ENCODE measurements at regions not wholly inside any gene's neighbourhood (a gene's known extent, or its start where the extent isn't known, plus 50 kb on each side); places are given as distances from the start of the nearest gene placed in this dataset.

DNA sequence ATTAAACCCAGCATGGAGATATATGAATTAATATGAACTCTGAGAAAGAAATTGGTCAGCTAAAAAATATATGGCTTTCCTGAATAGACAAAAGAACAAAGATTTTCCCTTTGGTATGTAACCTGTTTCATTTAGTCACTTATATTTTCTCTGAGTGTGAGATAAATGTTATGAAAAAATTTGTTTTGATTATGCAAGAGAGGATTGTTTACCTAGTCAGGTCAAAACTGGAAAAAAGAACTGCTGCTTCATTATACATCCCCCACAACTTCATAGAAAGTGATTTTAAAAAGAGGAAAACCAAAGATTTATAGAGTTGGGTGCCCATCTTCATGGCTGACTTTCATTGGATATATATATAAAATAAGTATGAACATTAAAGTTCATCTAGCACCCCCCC is 242.2 kb upstream of the FN1 start (continued):
- TF ChIP-seq ATF3 (CRISPR knock-in tag; conservative IDR thresholded peaks at IDR 0.05): no peak
- no peak for TF ChIP-seq ZBTB21 (CRISPR knock-in tag; IDR thresholded peaks at IDR 0.05; ENCODE audit: borderline replicate concordance)
- no peak for TF ChIP-seq ZNF219 (CRISPR knock-in tag; IDR thresholded peaks at IDR 0.05; ENCODE audit: borderline replicate concordance)
- TF ChIP-seq NFYB (CRISPR knock-in tag; conservative IDR thresholded peaks at IDR 0.05; ENCODE audit: low read depth): no peak

GRCh38 chr2:215677481-215677880 is 241.6 kb upstream of the FN1 start:
- no peak overlapping the region for H3K27ac Mint-ChIP-seq
- POLR2A ChIA-PET: no interaction called here
- H3K36me3 Mint-ChIP-seq: no peaks in the 10 kb centered on the region
- no peaks in the 10 kb centered on the region for H3K27me3 Mint-ChIP-seq (ENCODE audit: low read depth)
- DNase-seq (ENCODE audit: low spot score) (no peak), ATAC-seq (no peak)
- CTCF ChIA-PET: no interaction called here
- H3K4me1 Mint-ChIP-seq: no peaks in the 10 kb centered on the region
- TF ChIP-seq, protein P1, sequence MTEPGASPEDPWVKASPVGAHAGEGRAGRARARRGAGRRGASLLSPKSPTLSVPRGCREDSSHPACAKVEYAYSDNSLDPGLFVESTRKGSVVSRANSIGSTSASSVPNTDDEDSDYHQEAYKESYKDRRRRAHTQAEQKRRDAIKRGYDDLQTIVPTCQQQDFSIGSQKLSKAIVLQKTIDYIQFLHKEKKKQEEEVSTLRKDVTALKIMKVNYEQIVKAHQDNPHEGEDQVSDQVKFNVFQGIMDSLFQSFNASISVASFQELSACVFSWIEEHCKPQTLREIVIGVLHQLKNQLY (CRISPR knock-in tag; IDR thresholded peaks at IDR 0.05): no peak
- TF ChIP-seq GABPB1 (CRISPR knock-in tag; IDR thresholded peaks at IDR 0.05) (no peak), OVOL2 (CRISPR knock-in tag; IDR thresholded peaks at IDR 0.05; ENCODE audit: borderline replicate concordance) (no peak), AR (CRISPR knock-in tag; IDR thresholded peaks at IDR 0.05) (no peak), KAT7 (CRISPR knock-in tag; IDR thresholded peaks at IDR 0.05; ENCODE audit: borderline replicate concordance) (no peak), GRHL2 (CRISPR knock-in tag; IDR thresholded peaks at IDR 0.05; ENCODE audit: insufficient replicate concordance, severe bottlenecking) (no peak), TEAD1 (CRISPR knock-in tag; IDR thresholded peaks at IDR 0.05) (no peak), ATF6 (CRISPR knock-in tag; IDR thresholded peaks at IDR 0.05) (no peak), JAZF1 (CRISPR knock-in tag; IDR thresholded peaks at IDR 0.05) (no peak), PRDM15 (CRISPR knock-in tag; IDR thresholded peaks at IDR 0.05) (no peak), E2F5 (CRISPR knock-in tag; IDR thresholded peaks at IDR 0.05) (no peak), FOXK1 (CRISPR knock-in tag; IDR thresholded peaks at IDR 0.05) (no peak), ETV6 (CRISPR knock-in tag; IDR thresholded peaks at IDR 0.05) (no peak), NR2C2 (CRISPR knock-in tag; IDR thresholded peaks at IDR 0.05) (no peak), FOXP4 (CRISPR knock-in tag; IDR thresholded peaks at IDR 0.05) (no peak)
- TF ChIP-seq, protein P2, sequence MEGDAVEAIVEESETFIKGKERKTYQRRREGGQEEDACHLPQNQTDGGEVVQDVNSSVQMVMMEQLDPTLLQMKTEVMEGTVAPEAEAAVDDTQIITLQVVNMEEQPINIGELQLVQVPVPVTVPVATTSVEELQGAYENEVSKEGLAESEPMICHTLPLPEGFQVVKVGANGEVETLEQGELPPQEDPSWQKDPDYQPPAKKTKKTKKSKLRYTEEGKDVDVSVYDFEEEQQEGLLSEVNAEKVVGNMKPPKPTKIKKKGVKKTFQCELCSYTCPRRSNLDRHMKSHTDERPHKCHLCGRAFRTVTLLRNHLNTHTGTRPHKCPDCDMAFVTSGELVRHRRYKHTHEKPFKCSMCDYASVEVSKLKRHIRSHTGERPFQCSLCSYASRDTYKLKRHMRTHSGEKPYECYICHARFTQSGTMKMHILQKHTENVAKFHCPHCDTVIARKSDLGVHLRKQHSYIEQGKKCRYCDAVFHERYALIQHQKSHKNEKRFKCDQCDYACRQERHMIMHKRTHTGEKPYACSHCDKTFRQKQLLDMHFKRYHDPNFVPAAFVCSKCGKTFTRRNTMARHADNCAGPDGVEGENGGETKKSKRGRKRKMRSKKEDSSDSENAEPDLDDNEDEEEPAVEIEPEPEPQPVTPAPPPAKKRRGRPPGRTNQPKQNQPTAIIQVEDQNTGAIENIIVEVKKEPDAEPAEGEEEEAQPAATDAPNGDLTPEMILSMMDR (IDR thresholded peaks at IDR 0.05): no peak
- TF ChIP-seq, protein P3, sequence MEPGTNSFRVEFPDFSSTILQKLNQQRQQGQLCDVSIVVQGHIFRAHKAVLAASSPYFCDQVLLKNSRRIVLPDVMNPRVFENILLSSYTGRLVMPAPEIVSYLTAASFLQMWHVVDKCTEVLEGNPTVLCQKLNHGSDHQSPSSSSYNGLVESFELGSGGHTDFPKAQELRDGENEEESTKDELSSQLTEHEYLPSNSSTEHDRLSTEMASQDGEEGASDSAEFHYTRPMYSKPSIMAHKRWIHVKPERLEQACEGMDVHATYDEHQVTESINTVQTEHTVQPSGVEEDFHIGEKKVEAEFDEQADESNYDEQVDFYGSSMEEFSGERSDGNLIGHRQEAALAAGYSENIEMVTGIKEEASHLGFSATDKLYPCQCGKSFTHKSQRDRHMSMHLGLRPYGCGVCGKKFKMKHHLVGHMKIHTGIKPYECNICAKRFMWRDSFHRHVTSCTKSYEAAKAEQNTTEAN (CRISPR knock-in tag; IDR thresholded peaks at IDR 0.05): no peak
- H3K9me3 Mint-ChIP-seq: no peaks in the 10 kb centered on the region
- H3K4me3 Mint-ChIP-seq: no peak overlapping the region
